Aorta (tissue), 5 donors: ENCODE measurements at regions not wholly inside any gene's neighbourhood (a gene's known extent, or its start where the extent isn't known, plus 50 kb on each side); places are given as distances from the start of the nearest gene placed in this dataset.

Source experiments
- ATAC-seq: fragments of 200-7000 bp; cut with Tn5 transposase; one replicate; pipeline ENCODE4 v1.9.1; 2022; ENCODE audit warnings: moderate library complexity; ENCODE audit not compliant: low FRiP score
- DNase-seq, 2 donors: peaks; one replicate each; pipeline ENCODE4 v3.0.0-alpha.2; 2020
- H3K27ac ChIP-seq, 2 donors: one replicate each; pipeline ENCODE4 v1.5.1; 2013; ENCODE audit warnings: low read length in 2 of 2, mild to moderate bottlenecking in 2 of 2, moderate library complexity in 2 of 2, control low read depth in 1 of 2, inconsistent platforms in 1 of 2, low read depth in 1 of 2
- H3K27me3 ChIP-seq, 2 donors: one replicate each; pipeline ENCODE4 v1.6.1; 2013; ENCODE audit warnings: control low read depth in 1 of 2, low read length in 1 of 2, mild to moderate bottlenecking in 1 of 2, moderate library complexity in 1 of 2; ENCODE audit not compliant: insufficient read depth in 2 of 2, control insufficient read depth in 1 of 2
- H3K36me3 ChIP-seq, 2 donors: one replicate each; pipeline ENCODE4 v1.6.1; 2013; ENCODE audit warnings: control low read depth in 1 of 2, low read length in 1 of 2, mild to moderate bottlenecking in 1 of 2; ENCODE audit not compliant: insufficient read depth in 2 of 2, control insufficient read depth in 1 of 2
- H3K4me1 ChIP-seq, 2 donors: one replicate each; pipeline ENCODE4 v1.6.1; 2013; ENCODE audit warnings: low read length in 2 of 2, control low read depth in 1 of 2, mild to moderate bottlenecking in 1 of 2, moderate library complexity in 1 of 2; ENCODE audit not compliant: insufficient read depth in 2 of 2, control insufficient read depth in 1 of 2
- H3K4me3 ChIP-seq, 2 donors: one replicate each; pipeline ENCODE4 v1.5.1; 2013; ENCODE audit warnings: low read length in 2 of 2, control low read depth in 1 of 2, mild to moderate bottlenecking in 1 of 2
- H3K9me3 ChIP-seq: one replicate; pipeline ENCODE4 v1.6.1; 2013; ENCODE audit warnings: mild to moderate bottlenecking, low read length; ENCODE audit not compliant: control insufficient read depth
- WGBS, 2 donors: extraction: QIAGEN DNeasy Blood & Tissue Kit; methylation state at CpG; one replicate each; pipeline ENCODE4 v1.1.7; 2013; 5-methylcytosine and 5-hydroxymethylcytosine counted together
- intact Hi-C, 2 donors: fragments of 100-400 bp; cut with DNase I; formaldehyde crosslinking; loops; one replicate each; pipeline versions ENCODE4 v1.14.2 to v1.15.0; 2022
- donor health status: healthy with polysubstance abuse.
- donor health status: Bipolar disorder and iron deficiency.
- donor health status: DM: no; HTN: no; CAD: no.
- donor health status: DM: no; HTN: no; CAD: no.
- donor health status: DM: yes; HTN: yes; CAD: no.

DNA sequence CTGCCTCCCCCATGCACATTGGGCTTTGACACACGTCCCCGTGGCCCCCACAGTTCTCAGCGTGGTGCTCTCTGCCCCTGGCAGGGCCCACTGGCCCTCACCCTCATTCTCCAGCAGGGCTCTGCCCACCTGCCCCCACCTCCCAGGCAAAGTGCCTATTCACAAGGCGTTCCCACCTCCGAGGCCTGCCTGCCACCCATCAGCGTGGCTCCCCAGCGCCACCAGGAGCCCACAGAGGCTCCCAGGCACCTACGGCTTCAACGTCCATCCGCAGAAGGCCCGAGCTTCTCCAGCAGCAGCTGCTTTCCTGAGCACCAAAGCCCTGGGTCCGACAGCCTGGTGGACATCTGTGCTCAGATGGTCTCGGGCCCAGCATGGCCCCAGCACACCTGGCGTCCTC, 211.8 kb upstream of the PPP2R2D start:
- Histone ChIP-seq H3K4me3 (no peak overlapping the region), H3K36me3 (no peaks in the 10 kb centered on the region), H3K9me3 (peaks cover 2% of the 10 kb centered on the region), H3K27me3 (no peaks in the 10 kb centered on the region), H3K4me1 (no peaks in the 10 kb centered on the region), H3K27ac (no peak overlapping the region)
- DNase-seq (peak in 1 of 2 donors; percentile 33), ATAC-seq (no peak)
- intact Hi-C loops, result no loop called here
- WGBS, 2 donors, result 60 to 61% methylated on average over 14 of the region's 14 CpGs

DNA sequence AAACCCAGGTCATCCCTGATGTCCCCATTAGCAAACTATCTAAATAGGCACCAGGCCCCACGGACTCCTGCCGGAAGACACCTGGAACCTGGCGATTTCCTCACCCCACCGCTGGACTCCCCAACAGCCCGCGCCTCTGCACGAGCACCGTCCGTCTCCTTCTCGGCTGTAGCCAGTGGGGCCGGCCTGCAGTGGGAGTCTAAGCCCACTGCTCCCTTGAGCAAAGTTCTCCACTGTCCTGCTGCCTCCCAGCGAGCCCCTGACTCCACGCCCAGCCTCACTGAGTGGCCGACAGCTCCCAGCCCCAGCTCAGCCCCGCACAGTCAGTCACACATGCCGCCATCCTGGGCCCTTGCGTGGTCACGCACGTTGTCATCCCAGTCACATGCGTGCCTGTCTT, 211.3 kb upstream of the PPP2R2D start:
- H3K4me3 ChIP-seq, result no peak overlapping the region
- H3K36me3 ChIP-seq, result no peaks in the 10 kb centered on the region
- DNase-seq (peak in 1 of 2 donors; percentile 65), ATAC-seq (no peak)
- H3K27ac ChIP-seq, result no peak overlapping the region
- H3K27me3 ChIP-seq, result no peaks in the 10 kb centered on the region
- intact Hi-C loops, result no loop called here
- WGBS, 2 donors, result 83 to 84% methylated on average over 20 of the region's 20 CpGs
- no peaks in the 10 kb centered on the region for H3K4me1 ChIP-seq
- H3K9me3 ChIP-seq, result peaks cover 2% of the 10 kb centered on the region

DNA sequence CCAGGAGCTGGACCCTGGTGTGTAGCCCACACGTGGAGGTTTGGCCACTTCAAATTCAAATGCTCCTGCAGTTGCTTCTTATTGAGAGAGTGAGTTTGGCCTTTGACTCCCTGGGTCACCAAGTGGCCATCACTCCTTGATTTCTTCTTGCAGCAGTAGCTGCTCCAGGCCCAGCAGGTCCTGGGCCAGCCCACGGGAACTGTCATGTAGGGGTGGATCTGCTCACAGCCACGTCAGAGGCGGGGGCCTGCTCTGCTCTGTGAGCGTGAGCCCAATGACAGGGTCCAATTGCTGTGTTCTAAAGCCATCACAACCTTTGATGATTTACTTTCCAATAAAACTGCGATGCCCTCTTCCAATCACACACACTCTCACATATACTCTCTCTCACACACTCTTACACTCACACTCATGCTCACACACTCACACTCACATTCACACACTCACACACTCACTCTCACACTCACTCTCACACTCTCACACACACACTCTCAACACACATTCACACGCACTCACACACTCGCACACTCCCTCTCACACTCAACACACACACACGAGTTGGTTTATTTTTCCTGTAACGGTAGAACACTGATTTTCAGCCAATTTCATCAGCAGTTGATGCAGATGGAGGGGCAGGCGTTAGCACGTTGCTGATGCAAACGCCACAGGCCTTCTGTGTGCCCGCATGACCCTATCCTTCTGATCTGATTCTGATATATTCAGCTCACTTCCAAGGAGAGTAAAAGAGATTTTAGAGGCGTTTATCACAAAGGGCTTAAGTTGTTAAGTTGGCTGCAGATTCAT, 210.7 kb upstream of the PPP2R2D start:
- no peak overlapping the region for H3K27ac ChIP-seq
- H3K4me3 ChIP-seq, result no peak overlapping the region
- peaks cover 2% of the 10 kb centered on the region for H3K9me3 ChIP-seq
- WGBS, 2 donors, result 64 to 69% methylated on average over 15 of the region's 15 CpGs
- DNase-seq, result peak in 1 of 2 donors; percentile 38
- H3K4me1 ChIP-seq, result no peaks in the 10 kb centered on the region
- no peaks in the 10 kb centered on the region for H3K36me3 ChIP-seq
- H3K27me3 ChIP-seq, result no peaks in the 10 kb centered on the region
- ATAC-seq, result no peak
- intact Hi-C loops, result no loop called here

DNA sequence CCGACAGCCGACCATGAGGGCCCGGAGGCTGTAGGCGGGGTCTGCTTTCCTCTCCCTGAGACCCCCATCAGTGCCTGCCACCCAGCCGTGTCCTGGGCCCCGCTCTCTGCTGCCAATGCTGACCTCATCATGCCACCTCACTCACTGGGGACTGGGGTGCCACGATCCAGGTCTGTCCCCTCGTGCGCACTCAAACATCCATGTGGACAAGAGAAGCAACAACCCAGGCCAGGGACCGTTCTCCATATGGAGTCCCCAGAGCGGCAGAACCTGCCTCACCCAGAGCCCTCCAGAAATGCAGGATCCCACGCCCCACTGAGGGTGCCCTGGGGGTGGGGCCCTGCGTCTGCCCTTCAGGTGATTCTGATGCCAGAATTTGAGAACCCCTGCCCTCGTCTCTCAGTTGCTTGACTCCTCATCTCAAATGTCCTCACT, 210.0 kb upstream of the PPP2R2D start:
- H3K4me3 ChIP-seq, result no peak overlapping the region
- H3K36me3 ChIP-seq, result no peaks in the 10 kb centered on the region
- H3K4me1 ChIP-seq, result no peaks in the 10 kb centered on the region
- no peak overlapping the region for H3K27ac ChIP-seq
- intact Hi-C loops, result no loop called here
- H3K27me3 ChIP-seq, result no peaks in the 10 kb centered on the region
- 74 to 78% methylated on average over 13 to 14 of the region's 14 CpGs for WGBS, 2 donors
- no peak for ATAC-seq
- peak in 1 of 2 donors; percentile 59 for DNase-seq
- peaks cover 2% of the 10 kb centered on the region for H3K9me3 ChIP-seq

DNA sequence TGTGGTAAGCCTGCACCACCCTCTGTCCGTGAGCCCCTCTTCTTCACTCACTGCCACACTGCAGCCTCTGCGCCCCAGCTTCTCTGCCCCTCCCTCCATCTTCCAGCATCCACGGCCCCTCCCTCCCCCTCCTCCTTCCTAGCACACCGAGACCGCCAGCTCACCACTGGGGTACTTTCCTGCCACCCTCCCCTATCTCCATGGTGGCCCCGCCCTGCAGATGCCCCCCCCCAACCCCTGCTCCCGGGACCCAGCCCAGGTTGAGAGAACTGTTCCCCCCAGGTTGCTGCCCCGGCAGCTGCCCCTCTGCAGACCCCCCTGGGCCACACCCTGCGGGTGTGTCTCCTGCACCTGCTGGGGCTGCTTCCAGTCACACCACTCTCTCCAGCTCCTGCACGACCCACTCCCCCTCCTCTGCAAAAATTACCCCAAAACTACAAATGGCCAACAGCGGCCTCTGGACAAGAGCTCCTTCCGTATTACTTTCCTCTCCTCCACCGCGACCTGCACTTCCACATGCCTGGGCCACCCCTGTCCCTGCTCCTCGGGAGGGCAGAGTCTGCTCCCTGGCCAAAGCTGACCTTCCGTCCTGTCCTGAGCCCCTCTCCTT, 209.2 kb upstream of the PPP2R2D start:
- Histone ChIP-seq H3K27me3 (no peaks in the 10 kb centered on the region), H3K4me1 (no peaks in the 10 kb centered on the region), H3K36me3 (no peaks in the 10 kb centered on the region), H3K27ac (no peak overlapping the region), H3K9me3 (peaks cover 2% of the 10 kb centered on the region), H3K4me3 (no peak overlapping the region)
- ATAC-seq (no peak), DNase-seq (peak in 1 of 2 donors; percentile 65)
- intact Hi-C loops, result no loop called here
- WGBS, 2 donors, result 77 to 84% methylated on average over 15 to 16 of the region's 16 CpGs

DNA sequence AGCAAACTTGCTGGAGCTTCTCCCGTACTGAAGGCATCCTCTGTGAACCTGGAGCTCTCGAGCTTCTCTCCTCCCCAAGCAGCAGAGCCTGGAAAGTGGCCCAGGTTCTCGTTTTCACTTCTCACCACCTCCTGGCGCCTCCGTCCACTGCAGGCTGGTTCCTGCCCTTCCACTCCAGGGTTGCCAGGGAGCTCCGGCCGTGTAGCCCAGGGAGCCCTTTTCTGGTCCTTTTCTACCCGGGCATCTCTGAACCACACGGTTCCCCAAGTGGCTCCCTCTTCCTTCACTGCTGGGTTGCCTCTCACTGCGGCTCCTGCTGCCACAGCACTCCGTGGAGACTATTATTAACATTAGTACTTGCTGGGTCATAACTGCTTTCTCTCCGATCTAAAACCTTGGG, 208.6 kb upstream of the PPP2R2D start:
- DNase-seq (peak in 1 of 2 donors; percentile 51), ATAC-seq (no peak)
- intact Hi-C loops, result no loop called here
- peaks cover 2% of the 10 kb centered on the region for H3K9me3 ChIP-seq
- no peak overlapping the region for H3K27ac ChIP-seq
- no peak overlapping the region for H3K4me3 ChIP-seq
- no peaks in the 10 kb centered on the region for H3K27me3 ChIP-seq
- 56 to 58% methylated on average over 12 of the region's 12 CpGs for WGBS, 2 donors
- no peaks in the 10 kb centered on the region for H3K36me3 ChIP-seq
- no peaks in the 10 kb centered on the region for H3K4me1 ChIP-seq

DNA sequence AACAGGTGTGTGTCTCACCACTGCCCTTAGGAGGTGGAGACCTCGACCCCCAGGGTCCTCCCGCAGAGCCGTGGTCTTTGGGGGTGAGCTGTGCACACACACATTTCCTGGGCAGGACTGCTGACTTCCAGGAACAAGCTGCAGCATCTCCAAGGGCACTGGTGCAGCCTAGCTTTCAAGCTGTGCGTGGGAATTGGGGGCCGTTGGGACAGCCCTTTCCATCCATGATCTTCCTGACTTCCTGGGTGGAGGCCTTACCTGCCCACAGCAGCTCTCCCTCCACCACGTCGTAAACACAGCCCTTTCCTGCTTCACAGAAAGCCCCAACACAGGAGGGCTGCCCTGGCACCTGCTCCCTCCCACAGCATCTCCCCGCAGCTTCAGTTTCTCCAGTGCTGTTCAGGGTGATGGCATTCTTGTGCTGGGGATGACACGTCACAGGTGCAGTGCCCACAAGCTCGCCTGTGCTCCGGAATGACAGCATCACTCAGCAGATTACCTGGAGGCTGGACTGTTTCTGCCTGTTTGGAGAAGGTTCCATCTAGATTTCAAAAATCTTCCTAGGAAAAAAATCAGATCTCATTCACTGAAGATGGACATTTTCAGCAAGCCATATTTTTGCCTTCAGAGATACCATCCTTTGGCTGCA, 208.0 kb upstream of the PPP2R2D start:
- H3K27me3 ChIP-seq, result no peaks in the 10 kb centered on the region
- ATAC-seq (no peak), DNase-seq (peak in 1 of 2 donors; percentile 38)
- 63 to 76% methylated on average over 11 of the region's 11 CpGs for WGBS, 2 donors
- H3K4me1 ChIP-seq, result no peaks in the 10 kb centered on the region
- H3K36me3 ChIP-seq, result no peaks in the 10 kb centered on the region
- no peak overlapping the region for H3K27ac ChIP-seq
- no peaks in the 10 kb centered on the region for H3K9me3 ChIP-seq
- intact Hi-C loops, result no loop called here
- no peak overlapping the region for H3K4me3 ChIP-seq

DNA sequence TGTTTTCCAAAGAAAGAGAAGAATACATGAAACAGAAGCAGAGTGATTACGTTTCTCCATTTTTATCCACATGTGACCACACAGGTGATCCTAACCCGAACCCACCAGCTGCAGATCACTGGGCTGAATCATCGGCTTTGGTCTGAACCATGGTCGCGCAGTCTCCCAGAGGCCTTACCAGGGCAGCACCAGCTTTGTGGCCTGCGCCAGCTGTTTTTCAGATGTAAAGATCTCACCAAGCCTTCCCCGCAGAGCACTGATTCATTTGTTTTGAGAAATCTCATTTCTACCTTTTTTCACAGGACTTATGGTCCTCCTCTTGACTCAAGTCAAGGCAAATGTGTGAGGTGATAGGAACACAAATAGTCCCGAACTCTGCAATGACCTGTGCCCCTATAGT, 207.0 kb upstream of the PPP2R2D start:
- Histone ChIP-seq H3K4me3 (no peak overlapping the region), H3K27ac (no peak overlapping the region), H3K9me3 (no peaks in the 10 kb centered on the region), H3K27me3 (no peaks in the 10 kb centered on the region), H3K4me1 (no peaks in the 10 kb centered on the region), H3K36me3 (no peaks in the 10 kb centered on the region)
- DNase-seq (peak in 1 of 2 donors; percentile 27), ATAC-seq (no peak)
- intact Hi-C loops, result no loop called here
- 85 to 86% methylated on average over 8 of the region's 8 CpGs for WGBS, 2 donors
